SK-N-SH (cell line): ENCODE measurements at regions not wholly inside any gene's neighbourhood (a gene's known extent, or its start where the extent isn't known, plus 50 kb on each side); places are given as distances from the start of the nearest gene placed in this dataset.

Experiments
- CHD2 ChIP-seq: fragments of 150-350 bp; IDR thresholded peaks from 2 replicates; pipeline ENCODE4 v1.6.1; 2018; ENCODE audit warnings: low read length; ENCODE audit not compliant: partially characterized antibody
- ELF1 ChIP-seq: IDR thresholded peaks from 2 replicates; pipeline ENCODE4 v1.4.0; 2012
- EZH2phosphoT487 ChIP-seq: fragments of 200-600 bp; sonication (generic); IDR thresholded peaks from 2 replicates; pipeline ENCODE4 v1.6.1; 2017; ENCODE audit warnings: low read depth, mixed run types, mild to moderate bottlenecking, antibody characterized with exemption, moderate library complexity, borderline replicate concordance
- GABPA ChIP-seq: IDR thresholded peaks from 2 replicates; pipeline ENCODE4 v1.4.0; 2012; ENCODE audit warnings: low read depth, mild to moderate bottlenecking
- JUND ChIP-seq: IDR thresholded peaks from 2 replicates; pipeline ENCODE4 v1.4.0; 2012
- MAX ChIP-seq: IDR thresholded peaks from 2 replicates; pipeline ENCODE4 v1.4.0; 2012; ENCODE audit warnings: low read depth
- REST ChIP-seq: IDR thresholded peaks from 2 replicates; pipeline ENCODE4 v1.6.1; 2012; ENCODE audit warnings: mild to moderate bottlenecking, low read depth, low read length, moderate library complexity
- RXRA ChIP-seq: IDR thresholded peaks from 2 replicates; pipeline ENCODE4 v1.4.0; 2012; ENCODE audit warnings: low read depth, mild to moderate bottlenecking, borderline replicate concordance
- TAF1 ChIP-seq: IDR thresholded peaks from 2 replicates; pipeline ENCODE4 v1.6.1; 2012; ENCODE audit warnings: low read depth, mild to moderate bottlenecking, low read length, moderate library complexity, borderline replicate concordance
- YY1 ChIP-seq: IDR thresholded peaks from 2 replicates; pipeline ENCODE4 v1.4.0; 2012; ENCODE audit warnings: low read depth, mild to moderate bottlenecking
- TF ChIP-seq, protein P1 (sequence below): fragments of 200-600 bp; sonication (generic); IDR thresholded peaks from 2 replicates; pipeline ENCODE4 v1.6.1; 2017; ENCODE audit warnings: antibody characterized with exemption, mild to moderate bottlenecking, moderate library complexity

- TF ChIP-seq, protein P1, sequence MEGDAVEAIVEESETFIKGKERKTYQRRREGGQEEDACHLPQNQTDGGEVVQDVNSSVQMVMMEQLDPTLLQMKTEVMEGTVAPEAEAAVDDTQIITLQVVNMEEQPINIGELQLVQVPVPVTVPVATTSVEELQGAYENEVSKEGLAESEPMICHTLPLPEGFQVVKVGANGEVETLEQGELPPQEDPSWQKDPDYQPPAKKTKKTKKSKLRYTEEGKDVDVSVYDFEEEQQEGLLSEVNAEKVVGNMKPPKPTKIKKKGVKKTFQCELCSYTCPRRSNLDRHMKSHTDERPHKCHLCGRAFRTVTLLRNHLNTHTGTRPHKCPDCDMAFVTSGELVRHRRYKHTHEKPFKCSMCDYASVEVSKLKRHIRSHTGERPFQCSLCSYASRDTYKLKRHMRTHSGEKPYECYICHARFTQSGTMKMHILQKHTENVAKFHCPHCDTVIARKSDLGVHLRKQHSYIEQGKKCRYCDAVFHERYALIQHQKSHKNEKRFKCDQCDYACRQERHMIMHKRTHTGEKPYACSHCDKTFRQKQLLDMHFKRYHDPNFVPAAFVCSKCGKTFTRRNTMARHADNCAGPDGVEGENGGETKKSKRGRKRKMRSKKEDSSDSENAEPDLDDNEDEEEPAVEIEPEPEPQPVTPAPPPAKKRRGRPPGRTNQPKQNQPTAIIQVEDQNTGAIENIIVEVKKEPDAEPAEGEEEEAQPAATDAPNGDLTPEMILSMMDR, result no peak
- TF ChIP-seq YY1, result no peak
- no peak for TF ChIP-seq CHD2
- no peak for TF ChIP-seq RXRA
- TF ChIP-seq MAX, result no peak
- TF ChIP-seq REST, result no peak
- TF ChIP-seq JUND, result no peak
- TF ChIP-seq GABPA, result no peak
- no peak for TF ChIP-seq ELF1
- TF ChIP-seq TAF1, result no peak
- no peak for TF ChIP-seq EZH2phosphoT487
Measured at GRCh38 chrX:10365532-10366265, 208.9 kb downstream of the CLCN4 start.
